GM12878 (cell line): ENCODE measurements at regions not wholly inside any gene's neighbourhood (a gene's known extent, or its start where the extent isn't known, plus 50 kb on each side); places are given as distances from the start of the nearest gene placed in this dataset.

ENCODE experiments used
- ATAC-seq: fragments of 200-7000 bp; cut with Tn5 transposase; 3 replicates; pipeline ENCODE4 v1.9.1; 2020; ENCODE audit warnings: mild to moderate bottlenecking, moderate library complexity
- BruUV-seq: library from RNA; stranded (reverse); fragments of 400-500 nt; replicated peaks from 2 replicates; lab custom pipeline; 2021; lab: Mats Ljungman, UMichigan
- CTCF ChIA-PET: fragments of 300-600 bp; sonication (Branson Sonifier 250); formaldehyde crosslinking; extraction: SDS; loops from one replicate; lab custom pipeline; 2021; ENCODE audit warnings: inconsistent platforms; lab: Yijun Ruan, JAX
- POLR2A ChIA-PET: fragments of 350-600 bp; formaldehyde crosslinking; extraction: SDS; loops from one replicate; lab custom pipeline; 2021; ENCODE audit warnings: inconsistent platforms; lab: Charles Lee
- RAD21 ChIA-PET: fragments of 300-600 bp; sonication (Branson Sonifier 250); formaldehyde crosslinking; loops from one replicate; lab custom pipeline; 2023; ENCODE audit warnings: antibody characterized with exemption; ENCODE audit not compliant: unreplicated experiment; lab: Charles Lee
- SMC1A ChIA-PET: fragments of 300-600 bp; sonication (Branson Sonifier 250); formaldehyde crosslinking; loops from one replicate; lab custom pipeline; 2023; ENCODE audit not compliant: unreplicated experiment, uncharacterized antibody; lab: Charles Lee
- DNase-seq: peaks from one replicate; pipeline ENCODE4 v3.0.0-alpha.2; 2011; ENCODE audit warnings: low read depth, low spot score
- FAIRE-seq: peaks from 3 replicates; lab custom pipeline; 2011; peaks lifted over from hg19 to GRCh38; lab: Jason Lieb, UNC
- H2AFZ ChIP-seq: 2 replicates; pipeline ENCODE4 v1.6.0; 2011; ENCODE audit warnings: low read depth, low read length, control low read depth; ENCODE audit not compliant: control insufficient read depth
- H3K27ac ChIP-seq: 2 replicates; pipeline ENCODE4 v1.5.1; 2011; ENCODE audit warnings: control low read depth; ENCODE audit not compliant: control insufficient read depth, insufficient read depth
- H3K27me3 ChIP-seq, 2 experiments: replicated peaks in 1 of 2; 2 replicates each; pipeline versions ENCODE4 v1.6.0 to v1.6.1; 2011; ENCODE audit warnings: low read length in 1 of 2; ENCODE audit not compliant: control insufficient read depth in 2 of 2, insufficient read depth in 2 of 2
- H3K36me3 ChIP-seq, 2 experiments: 2 replicates each; pipeline ENCODE4 v1.5.1; 2011; ENCODE audit warnings: low read length in 1 of 2; ENCODE audit not compliant: control insufficient read depth in 2 of 2, insufficient read depth in 2 of 2
- H3K4me1 ChIP-seq: 2 replicates; pipeline ENCODE4 v1.6.1; 2011; ENCODE audit warnings: mild to moderate bottlenecking, low read length, moderate library complexity, mixed read lengths; ENCODE audit not compliant: control insufficient read depth, insufficient read depth
- H3K4me2 ChIP-seq: 2 replicates; pipeline ENCODE4 v1.6.0; 2011; ENCODE audit warnings: control low read depth; ENCODE audit not compliant: control insufficient read depth, insufficient read depth
- H3K4me3 ChIP-seq: fragments of 200-600 bp; sonication (generic); 2 replicates; pipeline ENCODE4 v1.5.1; 2016
- H3K79me2 ChIP-seq: 2 replicates; pipeline ENCODE4 v1.6.0; 2011; ENCODE audit warnings: low read length; ENCODE audit not compliant: control insufficient read depth, insufficient read depth
- H3K9ac ChIP-seq: 2 replicates; pipeline ENCODE4 v1.8.0; 2011; ENCODE audit warnings: low read length, control low read depth, mixed read lengths; ENCODE audit not compliant: control insufficient read depth, insufficient read depth
- H3K9me3 ChIP-seq: replicated peaks from 3 replicates; pipeline ENCODE4 v1.5.1; 2011; ENCODE audit warnings: mild to moderate bottlenecking, low read length; ENCODE audit not compliant: control insufficient read depth, insufficient read depth
- H4K20me1 ChIP-seq: 2 replicates; pipeline ENCODE4 v1.6.0; 2011; ENCODE audit not compliant: control insufficient read depth, insufficient read depth
- BMI1 ChIP-seq: fragments of 450-650 bp; IDR thresholded peaks from 2 replicates; pipeline ENCODE4 v1.6.1; 2016; ENCODE audit warnings: mild to moderate bottlenecking, moderate library complexity, borderline replicate concordance
- CHD1 ChIP-seq: IDR thresholded peaks from 2 replicates; pipeline ENCODE4 v1.6.1; 2012; ENCODE audit warnings: low read depth, low read length, improper control_type of control experiment
- E4F1 ChIP-seq: fragments of 450-650 bp; IDR thresholded peaks from 2 replicates; pipeline ENCODE4 v1.6.1; 2018; ENCODE audit warnings: borderline replicate concordance, mild to moderate bottlenecking; ENCODE audit not compliant: partially characterized antibody
- ETV6 ChIP-seq, 2 experiments: fragments of 450-650 bp in 1 of 2; IDR thresholded peaks in 1 of 2; conservative IDR thresholded peaks in 1 of 2; 2 replicates each; pipeline ENCODE4 v1.6.1; 2014; ENCODE audit warnings: antibody characterized with exemption in 1 of 2, borderline replicate concordance in 1 of 2, low read depth in 1 of 2, mild to moderate bottlenecking in 1 of 2, moderate library complexity in 1 of 2
- EZH2 ChIP-seq: IDR thresholded peaks from 2 replicates; pipeline ENCODE4 v1.6.1; 2012; ENCODE audit warnings: low read depth, mild to moderate bottlenecking, control low read depth, inconsistent platforms, low read length, borderline replicate concordance; ENCODE audit not compliant: control insufficient read depth
- FOXM1 ChIP-seq: IDR thresholded peaks from 2 replicates; pipeline ENCODE4 v1.6.1; 2012; ENCODE audit warnings: low read depth, mild to moderate bottlenecking, inconsistent platforms, low read length, moderate library complexity
- MEF2B ChIP-seq: fragments of 450-650 bp; IDR thresholded peaks from 2 replicates; pipeline ENCODE4 v1.6.1; 2018; ENCODE audit warnings: mild to moderate bottlenecking, moderate library complexity; ENCODE audit not compliant: partially characterized antibody, poor library complexity, severe bottlenecking
- NR2F1 ChIP-seq: fragments of 450-650 bp; conservative IDR thresholded peaks from 2 replicates; pipeline ENCODE4 v1.6.1; 2017; ENCODE audit warnings: mild to moderate bottlenecking
- PML ChIP-seq: IDR thresholded peaks from 2 replicates; pipeline ENCODE4 v1.6.1; 2012; ENCODE audit warnings: low read length, inconsistent platforms
- POLR2AphosphoS2 ChIP-seq: IDR thresholded peaks from 2 replicates; pipeline ENCODE4 v1.6.1; 2011; ENCODE audit warnings: low read depth, mild to moderate bottlenecking, low read length, improper control_type of control experiment, moderate library complexity
- POLR2AphosphoS5 ChIP-seq: IDR thresholded peaks from 2 replicates; pipeline ENCODE4 v1.6.1; 2011; ENCODE audit warnings: mild to moderate bottlenecking, low read length, inconsistent platforms
- POU2F2 ChIP-seq: IDR thresholded peaks from 3 replicates; pipeline ENCODE4 v1.6.1; 2011; ENCODE audit warnings: low read depth, mild to moderate bottlenecking, low read length, borderline replicate concordance
- RAD51 ChIP-seq: fragments of 450-650 bp; IDR thresholded peaks from 2 replicates; pipeline ENCODE4 v1.6.1; 2016; ENCODE audit warnings: moderate library complexity, mild to moderate bottlenecking, inconsistent platforms
- RUNX3 ChIP-seq: IDR thresholded peaks from 2 replicates; pipeline ENCODE4 v1.6.1; 2012; ENCODE audit warnings: low read length, inconsistent platforms
- SMAD1 ChIP-seq: fragments of 450-650 bp; IDR thresholded peaks from 2 replicates; pipeline ENCODE4 v1.6.1; 2018; ENCODE audit warnings: mild to moderate bottlenecking, low read depth; ENCODE audit not compliant: partially characterized antibody
- SMARCA5 ChIP-seq: fragments of 450-650 bp; IDR thresholded peaks from 2 replicates; pipeline ENCODE4 v1.6.1; 2017; ENCODE audit warnings: mild to moderate bottlenecking
- SRF ChIP-seq, 2 experiments: IDR thresholded peaks; 2 replicates each; pipeline ENCODE4 v1.6.1; 2011; ENCODE audit warnings: low read depth in 2 of 2, low read length in 2 of 2, mild to moderate bottlenecking in 1 of 2, moderate library complexity in 1 of 2
- TCF7 ChIP-seq: IDR thresholded peaks from 2 replicates; pipeline ENCODE4 v1.6.1; 2014; ENCODE audit warnings: antibody characterized with exemption, borderline replicate concordance
- WGBS: methylation state at CpG from one replicate; pipeline ENCODE4 v1.1.6; 2016; ENCODE audit warnings: low lambda C conversion rate; ENCODE audit not compliant: insufficient replicate concordance, insufficient coverage; ENCODE audit errors: missing lambda C conversion rate; 5-methylcytosine and 5-hydroxymethylcytosine counted together
- in situ Hi-C: fragments of 300-500 bp; cut with MboI; formaldehyde crosslinking; loops from 9 replicates; pipeline ENCODE4 v1.14.3; 2018; ENCODE audit warnings: mixed read lengths
- intact Hi-C: fragments of 100-400 bp; cut with micrococcal nuclease; formaldehyde crosslinking; loops from one replicate; pipeline ENCODE4 v1.14.2; 2022; ENCODE audit not compliant: unreplicated experiment
- TF ChIP-seq, protein P1 (sequence below): fragments of 450-650 bp; IDR thresholded peaks from 2 replicates; pipeline ENCODE4 v1.6.1; 2016; ENCODE audit warnings: mild to moderate bottlenecking

DNA sequence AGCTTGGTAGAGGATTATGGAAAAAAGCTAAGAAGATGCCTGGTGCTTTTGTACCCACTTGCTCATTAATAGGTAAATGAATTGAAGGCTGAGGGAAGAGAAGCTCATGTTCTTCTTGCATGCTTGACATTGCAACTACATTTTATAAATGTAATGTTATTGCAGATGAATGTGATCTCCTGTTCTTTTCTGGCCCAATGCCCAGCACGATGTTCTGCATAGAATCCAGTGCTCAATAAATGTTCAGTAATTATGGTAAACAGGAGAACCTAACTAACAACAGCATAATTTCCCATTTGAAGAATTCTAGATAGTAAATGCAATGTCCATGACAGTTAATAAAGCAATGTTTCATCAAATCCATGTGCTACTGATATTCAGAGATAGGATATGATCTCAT, 638.2 kb upstream of the SOX9 start:
- POLR2A ChIA-PET, result no interaction called here
- Histone ChIP-seq H3K79me2 (no peaks in the 10 kb centered on the region), H2AFZ (no peak overlapping the region), H3K4me3 (no peak overlapping the region), H4K20me1 (no peaks in the 10 kb centered on the region), H3K4me2 (no peak overlapping the region), H3K27me3 (no peaks in the 10 kb centered on the region), H3K9me3 (no peaks in the 10 kb centered on the region), H3K27ac (no peak overlapping the region), H3K9ac (no peak overlapping the region), H3K36me3 (no peaks in the 10 kb centered on the region), H3K4me1 (no peaks in the 10 kb centered on the region)
- CTCF ChIA-PET, result interaction anchor here (1.8 to 2.2 kb wide), 2 partner anchors 9 to 21 kb away, joined by 5 to 8 read pairs; no protein-coding TSS in a partner anchor
- DNase-seq (no peak), FAIRE-seq (no peak), ATAC-seq (no peak)
- in situ Hi-C loops (no loop called here), intact Hi-C loops (no loop called here)
- RAD21 ChIA-PET, result no interaction called here
- WGBS, result 0% methylated on average over 1 of the region's 1 CpG
- BruUV-seq, result no TSS peak
- SMC1A ChIA-PET, result interaction anchor here (1.4 kb wide), 1 partner anchor 9 kb away, joined by 3 read pairs; no protein-coding TSS in a partner anchor
- TF ChIP-seq NR2F1 (no peak), RUNX3 (no peak), SMAD1 (no peak), MEF2B (no peak), EZH2 (no peak), SMARCA5 (no peak), RAD51 (no peak), PML (no peak), POLR2AphosphoS2 (no peak), TCF7 (no peak), E4F1 (no peak), CHD1 (no peak), POU2F2 (no peak), POLR2AphosphoS5 (no peak), SRF (IDR thresholded peaks at IDR 0.05; ENCODE audit: low read depth in 2 of 2, low read length in 2 of 2) (no peak), BMI1 (no peak), FOXM1 (no peak), ETV6 (conservative IDR thresholded peaks at IDR 0.05 in 1 of 2, IDR thresholded peaks at IDR 0.05 in 1 of 2; ENCODE audit: borderline replicate concordance in 1 of 2, low read depth in 1 of 2) (no peak)
- TF ChIP-seq, protein P1, sequence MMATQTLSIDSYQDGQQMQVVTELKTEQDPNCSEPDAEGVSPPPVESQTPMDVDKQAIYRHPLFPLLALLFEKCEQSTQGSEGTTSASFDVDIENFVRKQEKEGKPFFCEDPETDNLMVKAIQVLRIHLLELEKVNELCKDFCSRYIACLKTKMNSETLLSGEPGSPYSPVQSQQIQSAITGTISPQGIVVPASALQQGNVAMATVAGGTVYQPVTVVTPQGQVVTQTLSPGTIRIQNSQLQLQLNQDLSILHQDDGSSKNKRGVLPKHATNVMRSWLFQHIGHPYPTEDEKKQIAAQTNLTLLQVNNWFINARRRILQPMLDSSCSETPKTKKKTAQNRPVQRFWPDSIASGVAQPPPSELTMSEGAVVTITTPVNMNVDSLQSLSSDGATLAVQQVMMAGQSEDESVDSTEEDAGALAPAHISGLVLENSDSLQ, result no peak
